Choroid plexus epithelial cell (primary cell): ENCODE measurements at regions not wholly inside any gene's neighbourhood (a gene's known extent, or its start where the extent isn't known, plus 50 kb on each side); places are given as distances from the start of the nearest gene placed in this dataset.

Experiments used
- DNase-seq: peaks from one replicate; pipeline ENCODE4 v3.0.0-alpha.2; 2010; ENCODE audit warnings: low read depth
- H3K4me3 ChIP-seq: 2 replicates; pipeline ENCODE4 v1.5.1; 2011; ENCODE audit warnings: low read depth, mild to moderate bottlenecking, control low read depth, low read length, moderate library complexity
- CTCF ChIP-seq: conservative IDR thresholded peaks from 2 replicates; pipeline ENCODE4 v1.5.1; 2011; ENCODE audit warnings: low read depth, mild to moderate bottlenecking, control low read depth, inconsistent platforms, low read length, moderate library complexity

DNA sequence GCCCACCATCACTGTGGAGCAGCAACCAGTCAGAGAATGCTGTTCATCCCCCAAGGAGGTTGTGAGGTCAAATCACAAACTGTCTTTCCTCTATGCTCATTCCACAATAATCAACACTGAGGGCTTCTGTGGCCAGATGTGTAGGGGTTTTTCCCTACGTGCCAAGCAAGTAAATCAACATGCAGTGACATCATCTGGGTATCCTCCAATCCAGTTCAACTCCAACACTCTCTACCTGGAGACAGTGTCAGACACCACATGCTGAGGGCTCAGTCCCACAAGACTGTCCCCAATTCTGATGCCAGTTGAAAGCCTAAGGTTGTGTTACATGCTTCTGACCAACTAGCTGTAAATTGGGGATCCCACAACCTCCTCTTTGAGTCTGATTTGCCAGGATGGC is 57.3 kb upstream of the DMRT1 start:
- no peak overlapping the region for H3K4me3 ChIP-seq
- no peak for TF ChIP-seq CTCF
- DNase-seq, result no peak

- no peak for TF ChIP-seq CTCF
- DNase-seq, result no peak
- H3K4me3 ChIP-seq, result no peak overlapping the region
Observed at GRCh38 chr9:784916-785315, 56.6 kb upstream of the DMRT1 start.

DNA sequence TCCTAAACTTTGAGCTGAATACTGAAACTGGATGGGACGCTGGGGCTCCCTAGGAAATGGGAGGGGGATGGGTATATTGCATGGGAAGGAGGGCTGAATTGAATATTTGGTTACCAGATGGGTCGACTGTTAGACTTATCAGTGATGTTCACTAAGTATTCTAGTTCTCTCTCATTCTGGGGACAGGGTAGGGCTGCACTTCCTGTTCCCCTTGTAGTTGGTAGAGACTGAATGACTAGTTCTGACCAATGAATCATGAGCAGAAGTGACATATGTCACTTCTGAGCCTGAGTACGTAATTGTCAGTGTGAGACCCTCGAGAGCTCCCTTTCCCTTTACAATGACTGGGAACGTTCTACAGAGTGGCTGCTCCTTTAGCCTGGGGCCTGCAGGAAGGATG is 55.5 kb upstream of the DMRT1 start:
- H3K4me3 ChIP-seq, result no peak overlapping the region
- DNase-seq, result no peak
- no peak for TF ChIP-seq CTCF

- DNase-seq, result no peak
- no peak for TF ChIP-seq CTCF
- no peak overlapping the region for H3K4me3 ChIP-seq
Observed at GRCh38 chr9:786405-786804, 55.1 kb upstream of the DMRT1 start.

DNA sequence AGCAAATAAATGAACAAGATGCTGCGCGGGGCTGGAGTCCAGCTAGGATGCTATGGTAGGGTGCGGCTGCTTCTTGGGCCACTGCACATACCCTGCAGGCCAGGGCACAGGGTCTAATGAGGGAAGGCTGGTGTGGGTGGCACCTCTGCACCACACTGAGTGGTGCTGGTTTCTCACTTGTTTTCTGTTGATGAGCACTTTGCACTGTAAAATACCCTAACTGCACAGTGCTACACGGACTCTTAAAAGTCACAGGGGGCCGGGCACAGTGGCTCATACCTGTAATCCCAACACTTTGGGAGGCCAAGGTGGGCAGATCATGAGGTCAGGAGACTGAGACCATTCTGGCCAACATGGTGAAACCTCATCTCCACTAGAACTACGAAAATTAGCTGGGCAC is 52.7 kb upstream of the DMRT1 start:
- no peak for TF ChIP-seq CTCF
- DNase-seq, result no peak
- no peak overlapping the region for H3K4me3 ChIP-seq
